HG02885 (cell line): ENCODE measurements at regions not wholly inside any gene's neighbourhood (a gene's known extent, or its start where the extent isn't known, plus 50 kb on each side); places are given as distances from the start of the nearest gene placed in this dataset.
"Not testable (repeated sequence)": the region's sequence is repeated elsewhere in the genome, so short reads cannot be mapped to it uniquely, and the experiment has no call there.

Experiments used
- ATAC-seq: cut with Tn5 transposase; IDR thresholded peaks from one replicate; pipeline ENCODE4 v1.9.1; 2021; ENCODE audit warnings: mild to moderate bottlenecking; ENCODE audit not compliant: unreplicated experiment, poor library complexity

DNA sequence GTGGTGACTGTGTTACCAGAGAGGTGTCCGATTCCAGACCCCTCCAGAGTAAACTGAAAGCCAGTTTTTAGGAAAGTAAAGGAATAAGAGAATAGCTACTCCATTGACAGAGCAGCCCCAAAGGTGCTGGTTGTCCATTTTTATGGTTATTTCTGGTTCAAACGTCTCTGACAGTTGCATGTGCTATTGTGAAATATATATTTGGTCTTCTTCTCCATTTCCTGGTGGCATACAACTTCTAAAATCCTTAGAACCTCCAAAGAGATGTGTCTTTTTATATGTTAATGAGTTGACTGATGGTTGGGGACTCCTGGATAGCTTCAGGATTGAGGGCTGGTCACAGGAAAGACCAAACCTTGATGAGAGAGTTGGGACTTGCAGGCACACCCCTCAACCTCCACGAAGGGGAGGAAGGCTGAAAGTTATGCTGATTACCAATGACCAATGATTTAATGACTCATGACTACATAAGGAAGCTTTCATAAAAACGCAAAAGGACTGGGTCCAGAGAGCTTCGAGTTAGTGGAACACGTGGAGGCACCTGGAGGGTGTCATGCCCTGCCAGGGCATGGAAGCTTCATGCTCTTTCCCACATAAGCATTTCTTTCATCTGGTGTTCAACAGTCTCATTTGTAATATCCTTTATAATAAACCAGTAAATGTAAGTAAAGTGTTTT lies 100.7 kb downstream of the SLC16A1 start:
- ATAC-seq, result no peak

DNA sequence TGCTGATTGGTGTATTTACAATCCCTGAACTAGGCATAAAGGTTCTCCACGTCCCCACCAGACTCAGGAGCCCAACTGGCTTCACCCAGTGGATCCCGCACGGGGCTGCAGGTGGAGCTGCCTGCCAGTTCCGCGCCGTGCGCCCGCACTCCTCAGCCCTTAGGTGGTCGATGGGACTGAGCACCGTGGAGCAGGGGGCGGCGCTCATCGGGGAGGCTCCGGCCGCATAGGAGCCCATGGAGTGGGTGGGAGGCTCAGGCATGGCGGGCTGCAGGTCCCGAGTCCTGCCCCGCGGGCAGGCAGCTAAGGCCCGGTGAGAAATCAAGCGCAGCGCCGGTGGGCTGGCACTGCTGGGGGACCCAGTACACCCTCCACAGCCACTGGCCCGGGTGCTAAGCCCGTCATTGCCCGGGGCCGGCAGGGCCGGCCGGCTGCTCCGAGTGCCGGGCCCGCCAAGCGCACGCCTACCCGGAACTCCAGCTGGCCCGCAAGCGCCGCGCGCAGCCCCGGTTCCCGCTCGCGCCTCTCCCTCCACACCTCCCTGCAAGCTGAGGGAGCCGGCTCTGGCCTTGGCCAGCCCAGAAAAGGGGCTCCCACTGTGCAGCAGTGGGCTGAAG lies 101.5 kb downstream of the SLC16A1 start:
- not testable (repeated sequence) for ATAC-seq

DNA sequence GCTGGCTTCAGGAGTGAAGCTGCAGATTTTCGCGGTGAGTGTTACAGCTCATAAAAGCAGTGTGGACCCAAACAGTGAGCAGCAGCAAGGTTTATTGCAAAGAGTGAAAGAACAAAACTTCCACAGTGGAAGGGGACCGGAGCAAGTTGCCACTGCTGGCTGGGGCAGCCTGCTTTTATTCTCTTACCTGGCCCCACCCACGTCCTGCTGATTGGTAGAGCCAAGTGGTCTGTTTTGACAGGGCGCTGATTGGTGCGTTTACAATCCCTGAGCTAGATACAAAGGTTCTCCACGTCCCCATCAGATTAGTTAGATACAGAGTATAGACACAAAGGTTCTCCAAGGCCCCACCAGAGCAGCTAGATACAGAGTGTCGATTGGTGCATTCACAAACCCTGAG lies 102.1 kb downstream of the SLC16A1 start:
- ATAC-seq, result not testable (repeated sequence)

DNA sequence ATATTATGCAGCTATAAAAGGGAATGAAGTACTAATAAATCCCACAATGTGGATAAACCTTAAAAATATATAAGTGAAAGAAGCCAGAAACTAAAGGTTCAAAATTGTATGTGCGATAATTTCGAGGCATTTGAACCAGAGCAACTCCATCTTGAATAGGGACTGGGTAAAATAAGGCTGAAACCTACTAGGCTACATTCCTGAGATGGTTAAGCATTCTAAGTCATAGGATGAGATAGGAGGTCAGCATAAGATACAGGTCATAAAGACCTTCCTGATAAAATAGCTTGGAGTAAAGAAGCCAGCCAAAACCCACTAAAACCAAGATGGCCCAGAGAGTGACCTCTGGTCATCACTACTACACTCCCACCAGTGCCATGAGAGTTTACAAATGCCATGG lies 103.1 kb downstream of the SLC16A1 start:
- ATAC-seq, result no peak

DNA sequence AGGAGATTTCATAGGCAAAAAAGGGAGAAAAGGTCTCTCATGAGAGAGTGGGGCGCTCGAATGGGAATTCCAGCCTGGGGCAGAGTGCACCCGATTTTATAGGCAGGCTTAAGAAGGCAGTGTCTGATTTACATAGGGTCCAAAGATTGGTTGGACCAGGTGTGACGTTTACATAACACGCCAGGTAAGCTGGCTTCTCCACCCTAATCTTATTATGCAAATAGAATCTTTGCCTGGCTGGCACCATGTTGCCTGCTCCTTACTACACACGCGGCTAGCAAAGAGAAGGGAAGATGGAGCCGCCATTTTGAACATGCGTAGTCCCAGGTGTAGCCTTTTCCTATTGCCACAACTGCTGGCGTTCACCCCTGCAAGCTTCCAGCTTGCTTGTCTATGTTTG lies 103.7 kb downstream of the SLC16A1 start:
- no peak for ATAC-seq

DNA sequence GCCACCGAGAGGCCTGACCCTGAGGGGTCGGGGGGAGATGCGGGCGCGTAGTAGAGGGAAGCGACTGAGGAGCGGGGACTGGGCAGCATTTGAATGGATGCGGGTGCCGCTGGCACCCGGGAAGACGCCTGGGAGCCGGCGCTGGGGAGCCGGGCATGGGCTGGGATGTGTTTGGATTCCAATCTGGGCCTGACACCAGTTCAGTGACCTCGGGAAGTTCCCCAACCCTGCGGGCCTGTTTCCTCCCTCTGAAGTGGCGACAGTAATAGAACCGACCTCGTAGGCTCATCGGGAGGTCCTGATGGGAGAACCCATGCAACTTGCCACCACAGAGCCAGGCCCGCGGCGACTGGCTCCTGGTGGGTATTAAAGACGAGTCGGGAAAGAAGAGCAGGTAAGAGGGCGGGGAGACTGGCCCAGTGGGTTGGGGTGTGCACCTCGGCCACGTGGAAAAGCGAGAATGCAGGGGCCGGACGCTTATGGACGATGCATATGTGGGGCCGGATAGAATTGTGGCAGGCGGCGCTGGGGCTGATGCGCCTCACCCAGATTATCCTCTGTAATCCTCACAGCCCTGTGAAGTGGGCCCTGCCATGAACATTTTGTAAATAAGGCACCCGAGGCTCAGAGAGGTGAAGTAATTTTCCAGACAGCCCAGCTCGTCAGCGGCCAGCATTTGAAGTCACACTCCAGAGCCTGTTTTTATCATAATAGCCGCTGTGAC lies 105.8 kb downstream of the SLC16A1 start:
- no peak for ATAC-seq

DNA sequence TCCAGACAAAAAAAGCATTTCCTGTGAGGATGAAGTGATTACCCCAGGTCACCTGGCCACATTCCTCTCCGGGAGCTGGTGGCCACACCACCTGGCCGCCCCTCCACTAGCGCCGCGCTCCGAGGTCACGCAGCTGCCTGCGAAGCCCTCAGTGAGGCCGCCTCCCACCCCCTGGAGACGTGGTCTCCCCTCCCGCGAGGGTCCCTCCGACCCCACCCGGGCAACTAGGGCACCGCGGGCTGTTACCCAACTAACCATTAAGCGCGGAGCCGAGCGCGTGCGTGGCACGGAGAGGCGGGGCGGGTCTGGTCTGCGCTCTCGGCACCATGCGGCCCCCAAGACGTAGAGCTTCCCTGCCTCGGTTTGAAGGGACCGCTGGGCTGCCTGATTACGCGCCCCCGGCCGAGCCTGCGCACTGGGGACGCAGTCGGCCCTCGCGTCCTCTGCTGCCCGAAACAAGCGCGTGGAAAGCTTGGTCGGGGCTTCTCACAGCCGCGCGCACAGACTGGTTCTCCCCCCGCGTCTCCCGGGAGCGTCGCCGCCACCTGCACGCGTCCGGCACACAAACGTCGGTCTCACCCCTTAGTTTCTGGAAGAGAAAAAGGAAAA lies 106.5 kb downstream of the SLC16A1 start:
- ATAC-seq, result no peak

DNA sequence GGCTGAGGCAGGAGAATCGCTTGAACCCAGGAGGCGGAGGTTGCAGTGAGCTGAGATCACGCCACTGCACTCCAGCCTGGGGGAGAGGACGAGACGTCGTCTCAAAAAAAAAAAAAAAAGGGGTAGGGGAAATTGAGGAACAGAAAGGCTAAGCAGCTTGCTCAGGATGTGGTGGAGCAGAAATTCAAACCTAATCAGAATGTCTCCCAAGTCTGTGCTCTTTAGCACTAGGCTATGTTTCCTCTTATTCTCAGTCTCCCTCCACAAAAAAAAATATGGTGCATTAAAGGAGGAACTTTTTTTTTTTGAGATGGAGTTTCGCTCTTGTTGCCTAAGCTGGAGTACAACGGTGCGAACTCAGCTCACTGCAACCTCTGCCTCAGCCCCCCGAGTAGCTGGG lies 114.2 kb downstream of the SLC16A1 start:
- no peak for ATAC-seq

DNA sequence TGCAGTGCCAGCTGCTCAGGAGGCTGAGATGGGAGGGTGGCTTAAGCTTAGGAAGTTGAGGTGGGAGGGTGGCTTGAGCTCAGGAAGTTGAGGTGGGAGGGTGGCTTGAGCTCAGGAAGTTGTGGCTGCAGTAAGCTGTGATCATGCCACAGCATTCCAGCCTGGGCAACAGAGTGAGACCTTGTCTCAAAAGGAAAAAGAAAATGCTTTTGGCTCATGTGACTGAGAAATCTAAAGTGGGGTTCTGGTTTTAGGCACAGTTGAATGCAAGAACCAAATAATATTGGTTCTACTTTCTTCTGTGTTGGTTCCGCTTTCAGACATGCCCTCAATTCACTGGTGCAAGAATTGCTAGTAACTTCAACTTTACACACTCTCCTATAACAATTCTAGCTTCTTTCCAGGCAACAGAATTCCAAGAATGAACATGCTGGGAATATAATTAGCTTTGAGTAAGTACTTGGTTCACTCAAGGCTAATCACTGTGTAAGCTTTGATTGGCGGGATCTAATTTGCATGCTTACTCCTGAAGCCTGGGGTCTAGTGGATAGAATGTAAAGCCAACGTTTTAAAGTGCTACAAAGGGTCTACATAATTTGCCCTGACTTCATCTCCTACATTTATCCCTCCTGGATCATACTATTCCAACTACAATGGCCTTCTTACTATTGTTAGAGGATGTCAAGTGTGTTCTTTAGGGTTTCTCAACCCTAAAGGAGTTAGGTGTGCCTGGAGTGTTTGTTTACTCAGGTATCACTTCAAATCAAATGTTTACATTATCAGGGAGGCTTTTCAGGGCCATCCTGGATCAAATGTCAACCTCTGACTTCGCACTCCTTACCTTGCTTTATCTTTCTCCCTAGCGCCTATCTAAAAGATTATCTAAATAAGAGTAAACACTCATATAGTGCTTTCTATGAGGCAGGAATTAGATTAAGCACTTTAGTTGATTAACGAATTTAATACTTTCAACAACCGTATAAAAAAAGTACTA lies 115.1 kb downstream of the SLC16A1 start:
- ATAC-seq, result no peak

DNA sequence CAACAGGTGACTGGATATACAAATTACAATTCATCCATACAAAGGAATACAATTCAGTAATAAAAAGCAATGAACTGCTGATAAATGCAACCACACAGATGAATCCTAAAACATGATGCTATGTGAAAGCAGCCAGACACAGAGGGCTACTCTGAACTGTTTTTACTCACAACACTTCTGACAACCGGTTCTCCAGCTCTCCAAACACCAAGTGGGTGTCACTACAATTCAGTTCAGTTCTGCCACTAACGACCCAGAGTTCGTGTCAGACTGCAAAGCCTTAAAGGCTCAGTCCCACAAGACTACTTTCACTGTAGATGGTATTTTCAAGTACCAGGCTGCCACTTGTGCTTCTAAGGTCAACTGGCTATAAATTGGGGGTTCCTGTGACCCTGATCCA lies 119.4 kb downstream of the SLC16A1 start:
- no peak for ATAC-seq

DNA sequence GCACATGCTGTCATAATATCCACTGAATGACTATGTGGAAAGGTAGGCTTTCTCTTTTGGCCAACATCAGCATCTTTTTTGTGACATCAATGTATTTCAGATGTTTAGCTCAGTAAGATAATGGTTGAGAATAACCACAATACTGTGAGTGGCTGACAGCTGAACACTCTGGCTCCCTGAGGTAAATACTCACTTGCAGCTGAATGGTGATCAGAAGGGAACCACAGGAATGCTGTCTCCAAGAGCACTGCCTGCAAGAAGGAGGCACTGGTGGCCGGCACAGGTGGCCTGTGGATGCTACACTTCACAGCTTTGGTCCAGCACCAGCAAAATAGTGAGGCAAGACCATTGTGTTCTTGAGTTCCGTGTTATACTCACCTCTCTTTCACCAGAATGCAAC lies 118.7 kb upstream of the PPM1J start:
- ATAC-seq, result no peak

GRCh38 chr1:112832259-112832658 lies 117.1 kb upstream of the PPM1J start:
- ATAC-seq, result not testable (repeated sequence)

DNA sequence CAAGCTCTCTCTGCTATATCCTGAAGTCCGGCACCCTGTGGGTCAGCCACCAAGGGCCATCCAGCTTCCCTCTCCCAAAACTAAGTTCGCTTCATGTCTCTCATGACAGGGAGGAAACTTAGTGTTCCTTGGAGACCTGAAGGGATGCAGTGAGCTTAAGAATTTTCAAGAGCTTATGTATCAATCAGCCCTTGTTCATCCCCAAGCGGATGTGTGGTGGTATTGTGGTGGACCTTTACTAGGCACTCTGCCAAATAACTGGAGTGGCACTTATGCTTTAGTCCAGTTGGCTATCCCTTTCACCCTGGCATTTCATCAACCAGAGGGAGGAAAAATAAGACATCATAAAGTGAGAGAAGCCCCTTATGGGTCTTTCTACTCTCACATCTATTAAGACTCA lies 114.6 kb upstream of the PPM1J start:
- ATAC-seq, result not testable (repeated sequence)

DNA sequence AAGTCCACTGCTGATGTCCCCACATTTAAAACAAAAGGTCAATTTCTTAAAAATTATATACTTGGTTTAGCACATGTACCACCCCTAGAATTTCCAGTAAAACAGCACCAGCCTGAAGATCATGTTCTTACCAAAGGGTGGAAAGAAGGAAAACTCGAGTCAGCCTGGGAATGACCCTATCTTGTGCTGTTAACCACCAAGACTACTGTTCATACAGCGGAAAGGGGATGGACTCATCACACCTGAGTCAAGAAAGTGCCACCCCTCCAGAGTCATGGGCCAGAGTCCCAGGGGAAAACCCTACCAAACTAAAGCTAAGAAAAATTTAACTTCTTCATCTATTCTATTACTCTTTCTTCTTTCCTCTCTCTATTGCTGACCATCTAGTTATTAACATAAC lies 113.6 kb upstream of the PPM1J start:
- ATAC-seq, result no peak

DNA sequence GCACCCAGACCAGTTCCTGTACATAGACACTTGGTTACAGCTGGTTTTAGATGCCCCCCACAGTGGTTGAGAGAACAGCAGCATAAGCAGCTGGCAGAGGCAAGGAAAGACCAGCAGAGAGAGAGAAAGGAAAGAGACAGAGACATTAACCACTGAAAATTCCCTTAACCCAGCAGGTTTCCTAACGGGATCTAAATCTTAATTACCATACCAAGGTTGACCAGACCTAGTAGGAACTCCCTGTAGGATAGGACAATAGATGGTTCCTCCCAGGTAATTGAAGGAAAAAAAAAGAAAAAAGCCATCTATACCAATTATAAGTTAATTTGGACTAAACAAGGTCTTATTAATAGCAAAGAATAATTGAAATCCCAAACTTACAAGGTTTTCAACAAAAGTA lies 112.3 kb upstream of the PPM1J start:
- ATAC-seq, result not testable (repeated sequence)

GRCh38 chr1:112826217-112826944 lies 111.2 kb upstream of the PPM1J start:
- ATAC-seq, result no peak

DNA sequence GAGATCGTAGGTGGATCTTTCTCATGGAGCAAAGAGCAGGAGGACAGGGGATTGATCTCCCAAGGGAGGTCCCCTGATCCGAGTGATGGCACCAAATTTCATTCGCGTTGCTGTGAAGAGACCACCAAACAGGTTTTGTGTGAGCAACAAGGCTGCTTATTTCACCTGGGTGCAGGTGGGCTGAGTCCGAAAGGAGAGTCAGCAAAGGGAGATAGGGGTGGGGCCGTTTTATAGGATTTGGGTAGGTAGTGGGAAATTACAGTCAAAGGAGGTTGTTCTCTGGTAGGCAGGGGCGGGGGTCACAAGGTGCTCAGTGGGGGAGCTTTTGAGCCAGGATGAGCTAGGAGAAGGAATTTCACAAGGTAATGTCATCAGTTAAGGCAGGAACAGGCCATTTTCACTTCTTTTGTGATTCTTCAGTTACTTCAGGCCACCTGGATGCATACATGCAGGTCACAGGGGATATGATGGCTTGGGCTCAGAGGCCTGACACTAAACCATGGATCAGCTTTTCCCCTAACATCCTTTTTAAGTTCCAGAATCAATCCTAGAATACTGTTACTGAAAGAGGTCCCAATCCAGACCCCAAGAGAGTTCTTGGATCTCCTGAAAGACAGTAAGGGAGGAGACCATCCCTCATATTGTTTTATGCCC lies 110.6 kb upstream of the PPM1J start:
- not testable (repeated sequence) for ATAC-seq

- ATAC-seq, result not testable (repeated sequence)
Observed at GRCh38 chr1:112825075-112825474, 109.9 kb upstream of the PPM1J start.
